T1000 (cell line): ENCODE measurements at regions not wholly inside any gene's neighbourhood (a gene's known extent, or its start where the extent isn't known, plus 50 kb on each side); places are given as distances from the start of the nearest gene placed in this dataset.
A peak's percentile ranks its signal among the peaks of the same experiment; 100 is the strongest.
"Not testable (repeated sequence)": the region's sequence is repeated elsewhere in the genome, so short reads cannot be mapped to it uniquely, and the experiment has no call there.

ENCODE experiments used
- DNase-seq: peaks from one replicate; lab custom pipeline; 2025; ENCODE audit warnings: mixed read lengths; lab: John Stamatoyannopoulos, UW

- DNase-seq: no peak
Measured at GRCh38 chrX:54615109-54615508, 85.1 kb downstream of the GNL3L start.

- no peak for DNase-seq
Measured at GRCh38 chrX:54633641-54634040, 103.6 kb downstream of the GNL3L start.

- DNase-seq: no peak
Measured at GRCh38 chrX:54639018-54639345, 109.0 kb downstream of the GNL3L start.

GRCh38 chrX:54639346-54640102 lies 109.5 kb downstream of the GNL3L start:
- DNase-seq: peak; percentile 94

- no peak for DNase-seq
Measured at GRCh38 chrX:54640103-54640690, 110.2 kb downstream of the GNL3L start.

- no peak for DNase-seq
Measured at GRCh38 chrX:54640736-54641135, 110.7 kb downstream of the GNL3L start.

- no peak for DNase-seq
Measured at GRCh38 chrX:54641530-54641929, 111.5 kb downstream of the GNL3L start.

GRCh38 chrX:54647607-54648006 lies 117.6 kb downstream of the GNL3L start:
- DNase-seq: not testable (repeated sequence)

- no peak for DNase-seq
Measured at GRCh38 chrX:54659547-54659946, 129.5 kb downstream of the GNL3L start.

GRCh38 chrX:54675762-54676161 lies 122.3 kb downstream of the ITIH6 start:
- DNase-seq: no peak

GRCh38 chrX:54695231-54695630 lies 102.8 kb downstream of the ITIH6 start:
- no peak for DNase-seq

GRCh38 chrX:54695816-54696487 lies 102.1 kb downstream of the ITIH6 start:
- DNase-seq: no peak
